ENCODE measurements at regions not wholly inside any gene's neighbourhood (a gene's known extent, or its start where the extent isn't known, plus 50 kb on each side); places are given as distances from the start of the nearest gene placed in this dataset.
"Not testable (repeated sequence)": the region's sequence is repeated elsewhere in the genome, so short reads cannot be mapped to it uniquely, and the experiment has no call there.

DNA sequence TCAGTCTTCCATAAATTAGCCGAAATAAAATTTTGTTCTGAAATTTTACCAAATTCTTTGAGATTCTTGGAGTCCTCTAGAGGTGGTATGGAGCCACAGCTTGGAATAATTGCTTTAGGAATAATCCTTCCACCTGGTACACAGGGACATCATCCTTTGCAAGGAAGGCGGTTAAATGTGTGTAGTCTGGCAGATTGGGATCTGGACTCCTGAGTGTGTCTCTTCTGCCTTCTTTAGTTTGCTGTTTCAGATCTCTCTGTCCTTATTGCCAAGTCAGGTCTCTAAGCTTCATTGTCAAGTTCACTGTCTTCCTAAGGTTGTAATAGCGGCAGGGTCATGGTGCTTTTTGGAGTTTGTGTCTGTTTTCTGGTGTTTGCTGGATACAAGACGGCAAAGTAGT, 393.9 kb upstream of the RGS6 start:
- DNase-seq (ENCODE audit: low read depth) = no peak

DNA sequence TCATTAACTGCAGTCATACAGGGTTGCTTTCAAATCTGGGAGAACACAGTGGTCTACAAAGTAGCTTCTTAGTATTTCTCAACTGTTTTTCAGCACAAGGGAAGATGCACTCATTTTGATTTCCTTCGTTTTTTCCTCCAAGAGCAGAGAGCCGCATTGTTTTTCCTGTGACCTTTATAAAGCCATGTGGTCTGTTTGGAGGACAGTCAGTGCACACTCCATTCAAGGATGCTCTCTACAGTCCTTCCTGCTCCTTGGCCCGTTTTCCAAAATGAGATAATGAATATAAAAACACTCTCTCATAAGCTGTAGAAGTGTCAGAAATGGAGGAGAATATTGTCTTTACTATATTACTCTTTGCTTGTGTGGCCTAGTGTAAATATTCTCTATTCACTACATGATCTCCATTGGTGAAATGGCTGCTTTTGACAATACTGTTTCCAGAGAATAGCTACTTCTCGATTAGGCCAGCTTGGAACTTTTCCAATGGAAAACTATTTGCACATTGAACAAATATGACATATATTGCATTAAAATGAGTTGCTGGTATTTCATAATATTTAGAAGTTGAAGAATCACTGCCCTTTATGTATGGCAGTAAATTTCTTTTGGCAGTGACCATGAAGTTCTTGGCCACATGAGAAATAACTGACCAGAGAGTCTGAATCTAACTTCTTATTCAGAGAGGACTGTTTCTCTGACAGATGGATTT, 393.1 kb upstream of the RGS6 start:
- DNase-seq (ENCODE audit: low read depth) = peak; percentile 33

DNA sequence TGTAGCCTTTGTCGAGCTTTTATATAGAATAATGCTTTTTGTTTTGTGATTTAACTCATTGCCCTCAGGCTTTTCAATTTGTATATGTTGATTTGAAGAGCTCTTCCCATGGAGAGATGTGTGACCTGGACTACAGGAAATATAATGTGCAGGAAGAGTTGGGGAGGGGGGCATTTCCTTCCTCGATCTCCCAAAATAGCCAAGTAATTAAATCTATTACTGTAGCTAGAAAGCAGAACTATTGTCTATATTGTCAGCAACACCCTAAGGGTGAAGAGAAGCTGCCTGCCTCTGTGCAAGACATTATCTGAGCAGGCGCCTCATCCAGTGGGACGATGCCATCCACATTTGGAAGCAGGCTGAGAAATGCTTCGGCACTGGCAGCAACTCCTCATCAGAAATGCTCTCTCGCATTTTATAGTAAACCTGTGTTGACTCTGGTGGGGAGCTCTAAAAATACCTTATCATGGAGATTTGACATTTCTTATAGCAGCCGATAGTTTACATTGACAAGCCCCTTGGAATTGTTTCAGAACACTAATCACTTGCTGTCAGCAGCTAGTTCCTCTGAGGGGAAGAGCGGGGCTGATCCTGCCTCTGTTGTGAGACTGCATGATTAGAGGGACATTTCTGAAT, 392.5 kb upstream of the RGS6 start:
- DNase-seq (ENCODE audit: low read depth) = no peak

DNA sequence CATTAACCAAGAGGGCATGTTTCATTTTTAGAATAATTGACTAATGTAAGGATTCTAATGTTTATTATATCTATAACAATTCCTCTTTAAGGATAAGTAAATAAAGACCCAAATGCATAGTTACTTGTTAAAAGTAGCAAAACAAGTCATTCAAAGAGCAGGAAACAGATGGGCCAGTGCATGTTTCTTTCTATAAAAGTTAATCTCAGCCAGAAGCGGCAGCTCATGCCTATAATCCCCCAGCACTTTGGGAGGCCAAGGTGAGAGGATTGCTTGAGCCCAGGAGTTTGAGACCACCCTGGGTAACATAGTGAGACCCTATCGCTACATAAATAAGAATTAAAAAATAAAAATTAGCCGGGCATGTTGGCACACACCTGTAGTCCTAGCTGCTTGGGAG, 391.0 kb upstream of the RGS6 start:
- no peak for DNase-seq (ENCODE audit: low read depth)

DNA sequence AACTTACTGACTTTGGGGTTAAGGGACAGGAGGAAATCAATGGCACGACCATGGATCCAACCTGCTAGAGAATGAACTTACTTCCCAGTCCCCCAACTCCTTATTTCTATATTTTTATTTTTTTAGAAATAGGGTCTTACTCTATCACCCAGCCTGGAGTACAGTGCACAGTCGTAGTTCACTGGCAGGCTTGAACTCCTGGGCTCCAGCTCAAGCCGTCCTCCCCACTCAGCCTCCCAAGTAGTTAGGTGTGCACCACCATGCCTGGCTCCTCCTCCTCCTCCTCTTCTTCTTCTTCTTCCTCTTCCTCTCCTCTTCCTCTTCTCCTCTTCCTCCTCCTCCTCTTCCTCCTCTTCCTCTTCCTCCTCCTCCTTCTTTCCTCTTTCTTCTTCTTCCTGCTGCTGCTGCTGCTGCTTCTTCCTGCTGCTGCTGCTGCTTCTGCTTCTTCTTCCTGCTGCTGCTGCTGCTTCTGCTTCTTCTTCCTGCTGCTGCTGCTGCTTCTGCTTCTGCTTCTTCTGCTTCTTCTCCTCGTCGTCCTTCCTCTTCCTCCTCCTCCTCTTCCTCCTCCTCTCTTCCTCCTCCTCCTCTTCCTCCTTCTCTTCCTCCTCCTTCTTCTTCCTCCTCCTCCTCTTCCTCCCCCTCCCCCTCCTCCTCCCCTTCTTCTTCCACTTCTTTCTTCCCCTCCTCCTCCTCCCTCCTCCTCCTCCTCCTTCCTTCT, 390.1 kb upstream of the RGS6 start:
- no peak for DNase-seq (ENCODE audit: low read depth)

DNA sequence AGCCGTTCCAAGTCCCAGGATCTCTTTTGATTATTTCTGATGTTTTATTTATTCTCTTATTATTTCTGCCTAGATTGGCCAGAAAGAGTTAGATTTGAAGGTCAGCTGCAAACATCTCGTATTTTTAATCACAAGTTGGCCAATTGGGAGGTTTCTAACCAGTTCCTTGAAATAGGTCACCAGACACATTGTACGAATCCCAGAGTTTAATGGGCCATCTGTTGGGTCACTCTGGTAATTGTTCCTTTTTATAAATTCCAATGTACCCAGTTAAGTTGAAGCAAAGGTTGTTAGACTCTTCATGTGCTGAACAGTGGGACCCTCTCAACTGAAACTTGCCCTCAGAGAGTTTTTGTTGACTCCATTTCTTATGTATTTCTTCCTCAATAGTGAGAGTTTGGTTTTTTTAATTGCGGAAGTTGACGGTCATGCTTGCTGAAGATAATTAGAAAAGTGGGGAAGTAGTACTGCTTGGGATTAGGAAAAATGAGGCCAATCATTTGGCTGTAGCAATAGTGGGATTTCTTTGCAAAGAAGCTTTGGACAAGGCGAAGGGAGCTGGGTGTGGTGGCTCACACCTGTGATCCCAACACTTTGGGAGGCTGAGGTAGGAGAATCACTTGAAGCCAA, 382.7 kb upstream of the RGS6 start:
- DNase-seq (ENCODE audit: low read depth) = no peak

DNA sequence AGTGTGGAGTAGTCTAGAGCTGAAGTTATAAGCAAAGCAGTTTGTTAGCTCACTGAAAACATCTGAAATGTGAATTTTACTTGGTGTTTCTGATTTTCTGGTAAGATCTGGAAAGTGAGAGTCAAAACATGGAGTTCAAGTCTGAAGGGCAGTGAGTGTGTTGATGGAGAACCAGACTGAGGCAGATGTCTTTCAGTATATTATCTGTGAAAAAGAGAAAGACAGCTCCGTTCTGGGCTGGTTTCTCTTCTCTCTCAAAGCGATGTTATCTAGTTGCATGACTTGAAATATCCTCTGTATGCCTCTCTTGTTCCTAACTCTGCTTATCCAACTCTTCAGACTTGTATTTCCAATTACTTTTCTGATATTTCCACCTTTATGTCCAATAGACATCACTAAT, 381.9 kb upstream of the RGS6 start:
- no peak for DNase-seq (ENCODE audit: low read depth)

DNA sequence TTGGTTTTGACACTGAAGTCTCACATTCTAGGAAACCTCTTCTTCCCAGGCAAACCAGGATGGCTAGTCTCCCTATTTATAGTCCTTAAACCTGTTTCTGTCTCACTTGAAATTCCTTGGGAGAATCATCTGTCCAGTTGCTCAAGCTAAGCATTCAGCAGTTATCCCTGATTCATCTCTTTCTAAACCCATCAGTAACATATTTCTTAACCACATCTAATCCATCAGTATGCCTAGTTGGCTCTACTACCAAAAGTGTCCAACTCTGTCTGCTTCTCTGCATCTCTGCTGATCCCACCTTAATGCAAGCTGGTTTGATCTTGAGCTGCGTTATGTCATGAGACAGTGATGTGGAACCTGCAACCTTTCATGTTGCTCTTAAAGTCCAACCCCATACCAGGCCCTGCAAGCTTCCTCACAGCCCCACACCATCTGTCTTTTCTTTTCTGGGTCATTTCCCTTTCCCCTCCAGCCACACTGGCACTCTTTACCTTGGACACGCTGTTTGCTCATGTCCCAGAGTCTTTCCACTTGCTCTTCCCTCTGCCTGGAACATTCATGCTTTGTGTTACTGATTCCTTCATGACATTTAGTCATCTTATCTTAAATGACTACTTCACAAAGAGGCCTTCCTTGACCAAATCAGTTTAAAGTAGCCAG, 380.8 kb upstream of the RGS6 start:
- peak; percentile 98 for DNase-seq (ENCODE audit: low read depth)

DNA sequence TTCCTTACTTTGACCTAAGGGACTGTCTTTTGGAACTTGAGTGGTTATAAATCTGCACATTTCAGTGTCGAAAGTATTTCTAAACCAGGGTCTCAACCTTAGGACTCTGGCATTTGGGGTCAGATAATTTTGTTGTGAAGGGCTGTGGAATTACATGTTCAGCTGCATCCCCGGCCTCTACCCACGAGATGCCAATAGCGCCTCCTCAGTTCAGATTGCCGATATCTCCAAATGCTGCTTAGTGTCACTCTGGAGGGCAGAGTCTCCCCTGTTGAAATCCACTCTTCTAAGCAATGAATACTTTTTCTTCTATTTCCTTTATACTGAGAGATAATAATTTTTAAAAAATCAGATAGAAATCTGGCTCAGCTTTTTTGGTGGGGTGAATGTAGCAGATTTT, 379.4 kb upstream of the RGS6 start:
- no peak for DNase-seq (ENCODE audit: low read depth)

DNA sequence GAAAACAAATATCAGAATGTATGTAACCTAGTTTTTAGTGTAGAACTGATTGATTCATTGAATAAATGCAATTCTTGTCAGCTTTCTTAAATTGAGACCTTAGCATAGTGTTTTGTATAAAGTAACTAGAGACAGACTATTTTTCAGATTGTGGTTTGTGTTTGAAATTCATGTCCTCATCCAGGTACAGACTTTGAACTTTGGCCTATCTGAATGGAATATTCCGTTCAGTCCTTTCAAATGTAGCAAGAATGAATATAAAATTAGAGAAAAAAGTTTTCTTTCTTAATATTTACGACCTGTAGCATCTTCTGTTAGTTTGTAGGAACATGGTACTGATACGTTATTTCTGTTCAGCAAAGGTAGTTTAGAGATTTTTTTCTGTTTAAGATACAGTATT, 378.4 kb upstream of the RGS6 start:
- no peak for DNase-seq (ENCODE audit: low read depth)

DNA sequence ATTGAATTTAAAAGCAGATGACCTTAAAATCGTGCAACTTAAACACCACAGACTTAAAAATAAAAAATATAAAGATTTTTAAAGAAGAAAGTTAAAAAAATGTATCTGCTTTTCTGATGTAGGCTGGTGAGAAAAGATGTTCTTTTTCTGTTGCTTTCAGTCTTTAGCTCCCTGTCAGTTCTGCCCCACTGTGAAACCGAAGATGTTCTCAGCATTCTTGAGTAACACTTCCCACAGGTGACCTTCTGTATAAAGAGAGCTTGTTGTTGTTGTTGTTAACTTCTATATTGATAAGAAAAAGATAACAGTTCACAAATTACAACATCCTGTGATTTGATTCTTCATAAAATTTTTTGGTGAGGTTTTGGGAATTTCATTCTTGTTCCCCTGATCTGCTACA, 377.9 kb upstream of the RGS6 start:
- peak; percentile 63 for DNase-seq (ENCODE audit: low read depth)

DNA sequence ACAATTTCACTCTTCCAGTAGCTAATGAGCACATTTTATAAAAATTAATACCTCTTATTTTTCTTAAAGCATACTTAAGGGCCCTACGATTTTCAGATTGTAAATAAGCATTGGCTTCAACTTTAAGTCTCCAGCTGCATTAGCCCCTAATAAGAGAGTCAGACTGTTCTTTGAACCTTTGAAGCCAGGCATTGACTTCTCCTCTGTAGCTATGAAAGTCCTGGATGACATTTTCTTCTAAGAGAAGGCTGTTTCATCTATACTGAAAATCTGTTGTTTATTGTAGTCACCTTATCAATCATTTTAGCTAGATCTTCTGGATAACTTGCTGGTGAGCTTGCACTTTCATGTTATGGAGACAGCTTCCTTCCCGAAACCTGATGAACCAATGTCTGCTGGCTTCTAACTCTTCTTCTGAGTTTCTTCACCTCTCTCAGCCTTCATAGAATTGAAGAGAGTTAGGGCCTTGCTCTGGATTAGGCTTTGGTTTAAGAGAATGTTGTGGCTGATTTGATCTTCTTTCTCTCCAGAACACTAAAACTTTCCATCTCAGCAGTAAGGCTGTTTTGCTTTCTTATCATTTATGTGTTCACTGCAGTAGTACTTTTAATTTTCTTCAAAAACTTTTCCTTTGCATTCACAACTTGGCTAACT, 377.1 kb upstream of the RGS6 start:
- DNase-seq (ENCODE audit: low read depth) = no peak

DNA sequence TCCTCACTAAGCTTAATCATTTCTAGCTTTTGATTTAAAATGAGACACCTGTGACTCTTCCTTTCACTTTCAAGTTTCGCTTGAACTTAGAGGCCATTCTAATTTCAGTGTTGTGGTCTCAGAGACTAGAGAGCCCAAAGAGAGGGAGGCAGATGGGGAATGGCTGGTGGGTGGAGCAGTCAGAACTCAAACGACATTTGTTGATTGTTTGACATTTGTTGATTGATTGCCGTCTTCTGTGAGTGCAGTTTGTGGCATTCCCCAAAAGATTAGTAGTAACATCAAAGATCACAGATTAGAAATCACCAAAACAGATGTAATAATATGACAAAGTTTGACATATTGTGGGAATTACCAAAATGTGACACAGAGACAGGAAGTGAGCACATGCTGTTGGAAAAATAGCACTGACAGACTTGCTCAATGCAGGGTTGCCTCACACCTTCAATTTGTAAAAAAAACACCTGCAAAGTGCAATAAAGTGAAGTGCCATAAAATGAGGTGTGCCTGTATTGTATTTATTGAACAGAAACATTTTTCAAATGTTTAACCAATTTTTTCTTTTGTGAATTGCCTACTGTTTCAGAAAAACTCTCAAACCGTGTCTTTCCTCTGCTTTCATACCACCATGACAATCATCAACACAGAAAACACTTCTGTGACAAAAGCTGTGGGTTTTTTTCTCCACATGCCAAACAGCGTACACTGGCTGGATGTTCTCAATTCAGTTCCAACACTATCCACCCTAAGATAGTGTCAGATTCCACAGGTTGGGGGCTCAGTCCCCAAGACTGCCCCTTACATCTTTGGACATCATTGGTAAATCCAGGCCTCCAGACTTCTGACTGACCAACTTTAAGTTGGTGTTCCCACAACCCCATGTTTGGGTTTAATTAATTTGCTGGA, 376.3 kb upstream of the RGS6 start:
- peak; percentile 73 for DNase-seq (ENCODE audit: low read depth)

DNA sequence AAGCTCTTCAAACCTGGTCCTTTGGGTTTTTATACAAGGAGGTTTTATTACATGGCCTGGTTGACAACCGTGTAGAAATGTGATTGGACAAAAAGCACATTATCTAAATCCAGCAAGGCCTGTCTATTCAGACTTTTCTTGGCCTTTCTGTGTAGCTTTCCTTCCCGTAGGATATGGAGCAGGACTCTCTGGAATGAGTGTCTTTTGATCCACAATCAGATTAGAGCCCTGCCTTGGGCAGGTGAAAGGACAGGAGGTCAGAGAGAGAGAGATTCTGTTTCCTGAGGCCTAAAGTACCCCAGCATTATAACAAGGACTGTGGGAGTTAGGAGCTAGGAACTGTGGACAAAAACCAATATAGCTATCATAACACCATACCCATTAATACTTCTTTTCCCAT, 375.5 kb upstream of the RGS6 start:
- DNase-seq (ENCODE audit: low read depth) = no peak

DNA sequence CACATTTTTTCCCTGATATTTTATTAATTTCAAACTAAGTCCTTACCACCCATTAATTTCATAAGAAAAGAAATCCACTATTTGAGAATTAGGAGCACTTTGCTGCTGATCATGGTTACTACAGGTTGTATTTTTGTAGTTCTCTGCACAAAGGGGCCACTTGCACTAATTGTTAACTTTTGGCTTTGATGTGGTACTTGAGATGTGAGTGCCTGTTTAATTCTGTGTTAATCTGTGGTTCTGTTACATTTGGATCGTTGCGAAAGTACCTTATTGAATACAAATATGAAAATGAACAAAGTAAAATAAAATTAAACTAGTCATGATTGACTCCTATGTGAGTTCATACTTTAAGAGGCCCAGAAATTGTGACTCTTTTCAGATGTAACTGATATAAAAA, 374.9 kb upstream of the RGS6 start:
- DNase-seq (ENCODE audit: low read depth) = no peak

DNA sequence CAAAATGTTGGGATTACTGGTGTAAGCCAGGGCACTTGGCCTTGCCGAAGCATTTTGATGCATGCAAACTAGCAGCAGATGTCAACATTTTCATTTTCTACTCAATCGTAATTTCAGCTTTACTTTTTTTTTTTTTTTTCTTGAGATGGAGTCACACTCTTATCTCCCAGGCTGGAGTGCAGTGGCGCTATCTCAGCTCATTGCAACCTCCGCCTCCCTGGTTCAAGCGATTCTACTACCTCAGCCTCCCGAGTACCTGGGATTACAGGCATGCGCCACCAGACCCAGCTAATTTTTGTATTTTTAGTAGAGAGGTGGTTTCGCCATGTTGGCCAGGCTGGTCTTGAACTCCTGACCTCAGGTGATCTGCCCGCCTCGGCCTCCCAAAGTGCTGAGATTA, 373.3 kb upstream of the RGS6 start:
- not testable (repeated sequence) for DNase-seq (ENCODE audit: low read depth)

DNA sequence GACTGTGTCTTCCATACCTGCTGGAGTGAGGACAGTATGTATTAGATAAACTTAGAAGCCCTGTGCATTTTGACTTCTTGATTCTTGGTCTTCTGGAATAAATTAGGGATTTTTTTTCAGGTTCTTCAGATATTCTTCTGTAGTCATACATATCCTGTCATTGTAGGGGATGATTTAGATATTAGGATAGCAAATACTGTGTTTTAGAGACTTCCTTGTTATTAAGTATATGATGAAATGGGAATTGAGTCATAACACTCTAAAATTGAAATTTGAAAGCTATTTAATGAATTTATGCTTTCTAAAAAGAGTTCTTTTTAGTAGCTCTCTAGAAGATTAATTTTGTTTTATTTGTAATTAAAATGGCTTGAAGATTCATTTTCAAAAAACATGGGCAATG, 371.5 kb upstream of the RGS6 start:
- DNase-seq (ENCODE audit: low read depth) = no peak

DNA sequence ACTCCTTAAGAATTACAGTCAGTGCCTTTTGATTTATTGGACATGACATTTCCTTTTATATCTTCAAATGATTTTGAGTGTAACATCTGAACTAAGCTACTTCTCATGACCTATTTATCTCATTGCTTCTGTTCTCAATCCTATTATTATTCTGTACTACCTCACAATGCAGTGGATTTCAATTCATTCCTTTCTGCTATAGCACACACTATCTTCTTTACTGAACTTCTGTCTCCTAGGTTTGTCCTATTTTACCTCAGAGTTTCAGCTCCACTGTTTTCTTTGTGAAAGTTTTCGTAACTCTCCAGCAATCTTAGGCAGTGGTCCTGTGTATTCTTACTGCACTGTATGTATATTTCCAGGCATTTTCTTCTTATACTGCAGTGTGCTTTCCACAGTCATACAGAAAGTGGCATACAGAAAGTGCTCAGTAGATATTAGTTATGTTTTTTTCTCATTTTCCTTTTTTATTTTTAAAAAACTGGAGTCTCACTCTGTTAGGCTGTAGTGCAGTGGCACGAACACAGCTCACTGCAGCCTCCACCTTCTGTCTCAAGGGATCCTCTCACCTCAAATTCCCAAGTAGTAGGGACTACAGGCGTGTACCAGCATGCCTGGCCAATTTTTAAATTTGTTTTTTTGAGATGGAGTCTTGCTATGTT, 368.6 kb upstream of the RGS6 start:
- DNase-seq (ENCODE audit: low read depth) = no peak

DNA sequence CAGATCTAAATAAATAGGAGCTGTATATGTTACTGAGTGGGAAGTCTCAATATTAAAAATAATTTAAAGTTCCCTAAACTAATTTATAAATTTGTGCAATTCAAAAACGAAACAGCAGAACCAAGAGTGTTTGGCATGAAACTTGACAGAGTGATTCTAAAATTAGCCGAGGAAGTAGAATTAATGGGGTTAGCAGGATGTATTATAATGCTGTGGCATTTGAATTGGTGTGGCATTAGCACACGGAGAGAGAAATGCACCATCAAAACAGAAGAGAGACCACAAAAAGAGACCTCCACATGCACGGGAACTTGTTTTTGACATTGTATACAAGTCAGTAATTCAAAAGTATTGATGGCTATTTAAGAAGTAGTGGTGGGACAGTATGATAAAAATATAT, 366.0 kb upstream of the RGS6 start:
- DNase-seq (ENCODE audit: low read depth) = no peak

DNA sequence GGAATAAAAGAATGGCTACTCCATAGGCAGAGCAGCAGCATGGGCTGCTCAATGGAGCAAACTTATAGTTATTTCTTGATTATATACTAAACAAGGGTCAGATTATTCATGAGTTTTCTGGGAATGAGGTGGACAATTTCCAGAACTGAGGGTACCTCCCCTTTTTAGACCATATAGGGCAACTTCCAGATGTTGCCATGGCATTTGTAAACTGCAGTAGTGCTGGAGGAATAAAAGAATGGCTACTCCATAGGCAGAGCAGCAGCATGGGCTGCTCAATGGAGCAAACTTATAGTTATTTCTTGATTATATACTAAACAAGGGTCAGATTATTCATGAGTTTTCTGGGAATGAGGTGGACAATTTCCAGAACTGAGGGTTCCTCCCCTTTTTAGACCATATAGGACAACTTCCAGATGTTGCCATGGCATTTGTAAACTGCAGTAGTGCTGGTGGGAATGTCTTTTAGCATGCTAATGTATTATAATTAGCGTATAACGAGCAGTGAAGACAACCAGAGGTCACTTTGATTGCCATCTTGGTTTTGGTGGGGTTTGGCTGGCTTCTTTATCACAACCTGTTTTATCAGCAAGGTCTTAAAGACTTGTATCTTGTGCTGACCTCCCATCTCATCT, 364.6 kb upstream of the RGS6 start:
- DNase-seq (ENCODE audit: low read depth) = not testable (repeated sequence)
